Activated B cell treated with CpG ODN at 0.5 μM for 24 hours (primary cell): ENCODE measurements at regions not wholly inside any gene's neighbourhood (a gene's known extent, or its start where the extent isn't known, plus 50 kb on each side); places are given as distances from the start of the nearest gene placed in this dataset.

Experiments used
- ATAC-seq: fragments of 200-7000 bp; cut with Tn5 transposase; one replicate; pipeline ENCODE4 v1.10.0; 2021; ENCODE audit warnings: low read depth, mild to moderate bottlenecking, moderate library complexity
- CTCF ChIA-PET: fragments of 350-600 bp; sonication (Branson Sonifier 250); formaldehyde crosslinking; loops from one replicate; lab custom pipeline; 2021; ENCODE audit warnings: antibody characterized with exemption; lab: Charles Lee
- POLR2A ChIA-PET: fragments of 350-600 bp; sonication (Branson Sonifier 250); formaldehyde crosslinking; loops from one replicate; lab custom pipeline; 2021; ENCODE audit warnings: antibody characterized with exemption; lab: Charles Lee
- DNase-seq: peaks from one replicate; pipeline ENCODE4 v3.0.0; 2022
- H3K27ac Mint-ChIP-seq: one replicate; pipeline ENCODE4 v1.8.0; 2020; ENCODE audit warnings: mixed read lengths
- H3K27me3 Mint-ChIP-seq: one replicate; pipeline ENCODE4 v1.8.0; 2021; ENCODE audit warnings: mixed read lengths
- H3K36me3 Mint-ChIP-seq: one replicate; pipeline ENCODE4 v1.8.0; 2021; ENCODE audit warnings: low read depth, mixed read lengths
- H3K4me1 Mint-ChIP-seq: one replicate; pipeline ENCODE4 v1.8.0; 2021; ENCODE audit warnings: mixed read lengths
- H3K4me3 Mint-ChIP-seq: one replicate; pipeline ENCODE4 v1.8.0; 2020; ENCODE audit warnings: mild to moderate bottlenecking, mixed read lengths
- H3K9me3 Mint-ChIP-seq: one replicate; pipeline ENCODE4 v1.8.0; 2020; ENCODE audit warnings: mixed read lengths
- intact Hi-C: fragments of 100-400 bp; cut with micrococcal nuclease; formaldehyde crosslinking; loops from one replicate; pipeline ENCODE4 v1.15.1; 2024
- TF ChIP-seq, protein P1 (sequence below): fragments of 200-600 bp; IDR thresholded peaks from one replicate; pipeline ENCODE4 v1.8.0; 2022; ENCODE audit warnings: antibody characterized with exemption, mild to moderate bottlenecking

DNA sequence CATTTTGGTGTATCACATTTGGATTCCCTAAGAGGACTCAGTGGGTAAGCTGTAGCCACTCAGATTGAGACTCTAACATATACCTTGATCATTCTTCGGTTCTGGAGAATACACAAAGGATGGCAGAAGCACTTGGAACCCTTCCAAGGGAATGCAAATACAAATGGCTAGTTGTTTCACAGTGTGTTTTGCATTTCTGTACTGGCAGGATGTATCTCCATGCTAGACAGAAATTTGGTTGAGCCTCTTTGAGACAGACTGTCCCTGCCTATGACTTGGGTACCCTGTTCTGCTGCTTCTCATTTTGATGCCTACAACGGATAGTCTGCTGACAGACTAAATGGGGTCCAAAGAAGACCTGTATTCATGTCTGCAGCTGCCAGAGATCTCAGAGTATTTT is 273.5 kb downstream of the TMEM38B start:
- TF ChIP-seq, protein P1, sequence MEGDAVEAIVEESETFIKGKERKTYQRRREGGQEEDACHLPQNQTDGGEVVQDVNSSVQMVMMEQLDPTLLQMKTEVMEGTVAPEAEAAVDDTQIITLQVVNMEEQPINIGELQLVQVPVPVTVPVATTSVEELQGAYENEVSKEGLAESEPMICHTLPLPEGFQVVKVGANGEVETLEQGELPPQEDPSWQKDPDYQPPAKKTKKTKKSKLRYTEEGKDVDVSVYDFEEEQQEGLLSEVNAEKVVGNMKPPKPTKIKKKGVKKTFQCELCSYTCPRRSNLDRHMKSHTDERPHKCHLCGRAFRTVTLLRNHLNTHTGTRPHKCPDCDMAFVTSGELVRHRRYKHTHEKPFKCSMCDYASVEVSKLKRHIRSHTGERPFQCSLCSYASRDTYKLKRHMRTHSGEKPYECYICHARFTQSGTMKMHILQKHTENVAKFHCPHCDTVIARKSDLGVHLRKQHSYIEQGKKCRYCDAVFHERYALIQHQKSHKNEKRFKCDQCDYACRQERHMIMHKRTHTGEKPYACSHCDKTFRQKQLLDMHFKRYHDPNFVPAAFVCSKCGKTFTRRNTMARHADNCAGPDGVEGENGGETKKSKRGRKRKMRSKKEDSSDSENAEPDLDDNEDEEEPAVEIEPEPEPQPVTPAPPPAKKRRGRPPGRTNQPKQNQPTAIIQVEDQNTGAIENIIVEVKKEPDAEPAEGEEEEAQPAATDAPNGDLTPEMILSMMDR = no peak
- Mint-ChIP-seq H3K36me3 (no peaks in the 10 kb centered on the region), H3K4me3 (no peak overlapping the region), H3K27me3 (no peaks in the 10 kb centered on the region), H3K9me3 (no peaks in the 10 kb centered on the region), H3K27ac (no peak overlapping the region), H3K4me1 (peaks cover 2% of the 10 kb centered on the region)
- ChIA-PET POLR2A (no interaction called here), CTCF (no interaction called here)
- no peak for ATAC-seq
- no peak for DNase-seq
- intact Hi-C loops = no loop called here

DNA sequence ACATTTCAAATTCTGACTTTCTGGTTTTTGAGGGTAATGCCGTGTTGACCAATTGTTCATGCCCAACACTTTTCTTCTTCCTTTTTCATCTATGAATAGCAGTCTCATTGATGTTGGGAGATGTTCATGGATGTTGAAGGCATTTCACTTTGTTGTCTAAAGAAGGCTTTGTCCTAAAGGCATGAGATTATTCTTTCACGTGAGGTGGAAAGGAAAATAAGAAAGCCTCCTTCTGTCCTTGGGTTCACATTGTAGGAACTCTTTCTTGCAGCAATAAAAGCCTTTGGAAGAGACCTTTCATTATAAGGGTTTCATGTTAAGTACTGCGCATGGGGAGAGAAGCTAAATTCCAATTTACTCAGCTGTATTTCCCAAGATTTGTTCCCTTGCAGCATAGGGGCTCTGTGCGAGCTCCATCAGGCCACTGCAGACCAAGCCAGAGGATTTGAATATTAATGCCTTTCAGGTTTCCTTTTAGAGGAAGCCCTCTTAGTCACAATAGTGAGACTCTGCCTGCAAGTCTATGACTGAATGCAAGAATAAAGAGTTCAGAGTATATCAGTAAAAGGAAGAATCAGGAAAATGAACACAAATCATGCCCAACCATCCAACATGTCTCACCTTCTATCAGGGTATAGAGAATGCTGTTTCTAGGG is 274.6 kb downstream of the TMEM38B start:
- DNase-seq = no peak
- TF ChIP-seq, protein P1 = no peak

DNA sequence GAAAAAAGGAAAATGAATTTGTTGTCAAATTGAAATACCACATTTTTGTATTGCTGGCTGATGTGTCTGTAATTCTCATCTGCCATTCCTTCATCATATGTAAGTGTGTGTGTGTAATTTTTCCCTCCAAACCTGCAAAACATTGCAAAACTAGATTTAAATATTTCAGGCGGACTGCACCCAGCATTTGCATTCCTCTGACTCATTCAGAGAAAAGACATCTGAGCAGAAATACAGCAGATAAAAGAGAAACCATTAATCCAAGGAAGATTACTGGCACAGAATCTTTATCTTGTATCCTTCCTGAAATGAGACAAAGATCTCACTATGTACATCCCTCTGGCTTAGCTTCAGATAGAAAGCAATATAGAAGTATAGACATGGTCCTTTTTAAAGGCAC is 275.3 kb downstream of the TMEM38B start:
- H3K36me3 Mint-ChIP-seq = no peaks in the 10 kb centered on the region
- H3K27me3 Mint-ChIP-seq = no peaks in the 10 kb centered on the region
- H3K27ac Mint-ChIP-seq = no peak overlapping the region

More for the DNA sequence above, 274.6 kb downstream of the TMEM38B start:
- intact Hi-C loops = no loop called here
- Mint-ChIP-seq H3K4me1 (peaks cover 2% of the 10 kb centered on the region), H3K27me3 (no peaks in the 10 kb centered on the region), H3K27ac (no peak overlapping the region), H3K36me3 (no peaks in the 10 kb centered on the region), H3K9me3 (no peaks in the 10 kb centered on the region), H3K4me3 (no peak overlapping the region)
- ATAC-seq = no peak
- ChIA-PET POLR2A (no interaction called here), CTCF (no interaction called here)

DNA sequence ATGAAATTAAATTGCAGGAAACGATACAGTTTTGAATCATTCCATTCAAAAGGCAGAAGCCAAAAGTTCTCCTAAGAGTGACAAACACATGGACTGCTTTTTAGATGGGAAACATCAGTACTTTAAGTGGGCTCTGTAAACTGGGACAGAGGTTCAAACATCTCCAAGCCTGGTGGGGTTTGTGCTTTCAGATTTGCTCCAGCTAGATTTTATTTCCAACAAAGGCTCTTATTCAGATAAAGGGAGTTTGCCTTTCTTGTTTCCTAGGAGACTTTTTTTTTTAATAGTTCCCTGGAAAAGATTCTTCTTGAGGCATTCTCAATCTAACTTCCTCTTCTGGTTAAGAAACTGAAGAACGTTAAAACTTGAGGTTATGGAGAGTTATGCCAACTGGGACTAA is 277.6 kb downstream of the TMEM38B start:
- Mint-ChIP-seq H3K27me3 (no peaks in the 10 kb centered on the region), H3K9me3 (no peaks in the 10 kb centered on the region), H3K4me3 (no peak overlapping the region), H3K27ac (no peak overlapping the region), H3K36me3 (no peaks in the 10 kb centered on the region), H3K4me1 (peaks cover 2% of the 10 kb centered on the region)
- DNase-seq (no peak), ATAC-seq (no peak)
- ChIA-PET CTCF (no interaction called here), POLR2A (no interaction called here)
- TF ChIP-seq, protein P1 = no peak
- intact Hi-C loops = no loop called here

More for the DNA sequence above, 275.3 kb downstream of the TMEM38B start:
- H3K9me3 Mint-ChIP-seq = no peaks in the 10 kb centered on the region
- DNase-seq (no peak), ATAC-seq (no peak)
- intact Hi-C loops = no loop called here
- peaks cover 2% of the 10 kb centered on the region for H3K4me1 Mint-ChIP-seq
- POLR2A ChIA-PET = no interaction called here
- CTCF ChIA-PET = no interaction called here
- no peak overlapping the region for H3K4me3 Mint-ChIP-seq
- TF ChIP-seq, protein P1 = no peak

DNA sequence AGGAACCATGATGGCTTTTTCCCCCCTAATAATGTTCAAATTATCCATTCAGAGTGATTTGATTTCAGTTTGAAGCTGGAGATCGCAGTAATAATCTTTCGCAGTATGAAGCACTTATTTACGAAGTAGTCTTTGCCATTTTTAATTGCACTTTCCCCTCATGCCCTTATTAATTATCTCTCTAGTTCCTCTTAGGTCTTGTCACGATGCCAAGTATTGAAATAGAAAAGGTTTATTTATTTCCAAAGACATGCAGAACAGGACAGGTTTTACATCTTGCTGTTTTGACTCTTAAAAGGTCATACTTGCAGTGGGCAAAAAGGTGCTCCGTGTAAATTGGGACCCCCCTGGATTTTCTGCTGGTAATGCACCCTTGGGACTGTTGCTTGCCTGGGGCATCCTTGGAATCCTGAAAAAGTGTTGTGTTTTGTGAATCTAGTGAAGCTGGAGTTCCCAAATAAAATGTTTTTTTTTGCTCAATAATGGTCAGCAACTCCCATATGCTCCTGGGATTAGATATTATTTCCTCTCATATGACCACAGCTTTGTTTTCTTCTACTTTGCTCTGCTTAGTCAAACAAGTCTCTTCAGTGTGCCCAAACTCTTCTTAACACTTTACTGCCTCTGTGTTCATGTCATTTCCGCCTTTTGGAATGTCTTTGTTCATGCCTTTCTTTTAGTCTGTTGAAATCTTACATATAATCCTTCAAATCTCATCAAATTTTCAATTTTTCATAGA is 278.3 kb downstream of the TMEM38B start:
- ChIA-PET POLR2A (no interaction called here), CTCF (no interaction called here)
- intact Hi-C loops = no loop called here
- ATAC-seq (no peak), DNase-seq (no peak)
- H3K27me3 Mint-ChIP-seq = no peaks in the 10 kb centered on the region
- H3K36me3 Mint-ChIP-seq = no peaks in the 10 kb centered on the region
- peaks cover 2% of the 10 kb centered on the region for H3K4me1 Mint-ChIP-seq
- H3K4me3 Mint-ChIP-seq = no peak overlapping the region
- no peak overlapping the region for H3K27ac Mint-ChIP-seq
- no peaks in the 10 kb centered on the region for H3K9me3 Mint-ChIP-seq
- TF ChIP-seq, protein P1 = no peak
